MCF 10A (cell line): ENCODE measurements at regions not wholly inside any gene's neighbourhood (a gene's known extent, or its start where the extent isn't known, plus 50 kb on each side); places are given as distances from the start of the nearest gene placed in this dataset.

Experiments used
- BruUV-seq: library from RNA; stranded (reverse); fragments of 400-500 nt; replicated peaks from 2 replicates; lab custom pipeline; 2021; lab: Mats Ljungman, UMichigan
- CTCF ChIA-PET: fragments of 300-600 bp; sonication (Branson Sonifier 250); formaldehyde crosslinking; extraction: SDS; loops from one replicate; lab custom pipeline; 2021; ENCODE audit warnings: antibody characterized with exemption, inconsistent platforms; lab: Yijun Ruan, JAX
- POLR2A ChIA-PET: fragments of 300-600, 350-650 bp; sonication (Branson Sonifier 250); formaldehyde crosslinking; extraction: SDS; loops from one replicate; lab custom pipeline; 2020; ENCODE audit warnings: antibody characterized with exemption, inconsistent platforms; lab: Yijun Ruan, JAX
- DNase-seq: peaks from one replicate; pipeline ENCODE4 v3.0.0-alpha.2; 2018; ENCODE audit not compliant: unreplicated experiment
- H3K27ac Mint-ChIP-seq: one replicate; pipeline ENCODE4 v1.8.0; 2022; ENCODE audit warnings: mild to moderate bottlenecking, low read depth, mixed read lengths; ENCODE audit not compliant: unreplicated experiment
- H3K27me3 Mint-ChIP-seq: one replicate; pipeline ENCODE4 v1.8.0; 2022; ENCODE audit warnings: mixed read lengths; ENCODE audit not compliant: insufficient read depth, unreplicated experiment
- H3K36me3 Mint-ChIP-seq: one replicate; pipeline ENCODE4 v1.8.0; 2022; ENCODE audit warnings: mild to moderate bottlenecking, moderate library complexity, mixed read lengths; ENCODE audit not compliant: insufficient read depth, unreplicated experiment
- H3K4me1 Mint-ChIP-seq: one replicate; pipeline ENCODE4 v1.8.0; 2022; ENCODE audit warnings: mixed read lengths; ENCODE audit not compliant: insufficient read depth, unreplicated experiment
- H3K4me3 Mint-ChIP-seq: one replicate; pipeline ENCODE4 v1.8.0; 2022; ENCODE audit warnings: mild to moderate bottlenecking, moderate library complexity, mixed read lengths; ENCODE audit not compliant: unreplicated experiment
- H3K9me3 Mint-ChIP-seq: one replicate; pipeline ENCODE4 v1.8.0; 2022; ENCODE audit warnings: mixed read lengths; ENCODE audit not compliant: unreplicated experiment
- intact Hi-C: fragments of 100-400 bp; cut with micrococcal nuclease; formaldehyde crosslinking; loops from 2 replicates; pipeline ENCODE4 v1.14.1; 2022
- TF ChIP-seq, protein P1 (sequence below): fragments of 200-600 bp; IDR thresholded peaks from one replicate; pipeline ENCODE4 v1.8.0; 2022; ENCODE audit warnings: antibody characterized with exemption, mild to moderate bottlenecking; ENCODE audit not compliant: unreplicated experiment

GRCh38 chr2:200092235-200092634 lies 136.9 kb downstream of the MAIP1 start:
- POLR2A ChIA-PET: no interaction called here
- no TSS peak for BruUV-seq

GRCh38 chr2:200095436-200095835 lies 140.1 kb downstream of the MAIP1 start:
- TF ChIP-seq, protein P1, sequence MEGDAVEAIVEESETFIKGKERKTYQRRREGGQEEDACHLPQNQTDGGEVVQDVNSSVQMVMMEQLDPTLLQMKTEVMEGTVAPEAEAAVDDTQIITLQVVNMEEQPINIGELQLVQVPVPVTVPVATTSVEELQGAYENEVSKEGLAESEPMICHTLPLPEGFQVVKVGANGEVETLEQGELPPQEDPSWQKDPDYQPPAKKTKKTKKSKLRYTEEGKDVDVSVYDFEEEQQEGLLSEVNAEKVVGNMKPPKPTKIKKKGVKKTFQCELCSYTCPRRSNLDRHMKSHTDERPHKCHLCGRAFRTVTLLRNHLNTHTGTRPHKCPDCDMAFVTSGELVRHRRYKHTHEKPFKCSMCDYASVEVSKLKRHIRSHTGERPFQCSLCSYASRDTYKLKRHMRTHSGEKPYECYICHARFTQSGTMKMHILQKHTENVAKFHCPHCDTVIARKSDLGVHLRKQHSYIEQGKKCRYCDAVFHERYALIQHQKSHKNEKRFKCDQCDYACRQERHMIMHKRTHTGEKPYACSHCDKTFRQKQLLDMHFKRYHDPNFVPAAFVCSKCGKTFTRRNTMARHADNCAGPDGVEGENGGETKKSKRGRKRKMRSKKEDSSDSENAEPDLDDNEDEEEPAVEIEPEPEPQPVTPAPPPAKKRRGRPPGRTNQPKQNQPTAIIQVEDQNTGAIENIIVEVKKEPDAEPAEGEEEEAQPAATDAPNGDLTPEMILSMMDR: no peak
- POLR2A ChIA-PET: interaction anchor here (0.8 kb wide), 1 partner anchor 15 kb away, joined by 3 read pairs; no protein-coding TSS in a partner anchor
- CTCF ChIA-PET: no interaction called here
- H3K4me1 Mint-ChIP-seq: no peaks in the 10 kb centered on the region
- no peak for DNase-seq
- H3K9me3 Mint-ChIP-seq: no peaks in the 10 kb centered on the region
- no peaks in the 10 kb centered on the region for H3K36me3 Mint-ChIP-seq
- no peaks in the 10 kb centered on the region for H3K27me3 Mint-ChIP-seq
- BruUV-seq: no TSS peak
- intact Hi-C loops: no loop called here
- H3K27ac Mint-ChIP-seq: no peak overlapping the region
- H3K4me3 Mint-ChIP-seq: no peak overlapping the region

More at GRCh38 chr2:200092235-200092634, 136.9 kb downstream of the MAIP1 start:
- Mint-ChIP-seq H3K4me1 (peaks cover 6% of the 10 kb centered on the region), H3K27me3 (no peaks in the 10 kb centered on the region), H3K9me3 (no peaks in the 10 kb centered on the region), H3K27ac (no peak overlapping the region), H3K4me3 (no peak overlapping the region), H3K36me3 (no peaks in the 10 kb centered on the region)
- intact Hi-C loops: no loop called here
- no peak for DNase-seq
- CTCF ChIA-PET: interaction anchor here (0.7 to 1.5 kb wide), 2 partner anchors 204 to 217 kb away, joined by 4 read pairs; no protein-coding TSS in a partner anchor
- TF ChIP-seq, protein P1: no peak

DNA sequence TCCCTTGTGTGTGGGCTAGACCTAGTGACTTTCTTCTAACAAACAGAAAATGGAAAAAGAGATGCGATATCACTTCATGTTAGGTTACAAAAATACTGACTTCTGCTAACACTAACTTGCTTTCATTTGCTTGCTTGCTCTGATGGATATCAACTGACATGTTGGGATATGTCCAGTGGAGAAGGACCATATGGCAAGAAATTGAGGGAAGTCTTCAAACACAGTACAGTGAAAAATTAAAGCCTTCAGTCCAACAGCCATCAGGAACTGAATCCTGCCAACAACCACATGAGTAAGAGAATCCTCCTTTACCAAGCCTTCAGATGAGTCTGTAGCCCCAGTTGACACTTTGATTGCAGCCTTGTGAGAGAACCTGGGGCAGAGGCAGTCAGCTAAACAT lies 143.9 kb downstream of the MAIP1 start:
- ChIA-PET POLR2A (no interaction called here), CTCF (no interaction called here)
- intact Hi-C loops: no loop called here
- Mint-ChIP-seq H3K9me3 (no peaks in the 10 kb centered on the region), H3K27me3 (no peaks in the 10 kb centered on the region), H3K4me3 (no peak overlapping the region), H3K4me1 (peaks cover 4% of the 10 kb centered on the region), H3K27ac (no peak overlapping the region), H3K36me3 (no peaks in the 10 kb centered on the region)
- TF ChIP-seq, protein P1: no peak
- BruUV-seq: no TSS peak
- no peak for DNase-seq

GRCh38 chr2:200100027-200100426 lies 144.6 kb downstream of the MAIP1 start:
- peaks cover 5% of the 10 kb centered on the region for H3K4me1 Mint-ChIP-seq
- no TSS peak for BruUV-seq
- POLR2A ChIA-PET: no interaction called here

More at GRCh38 chr2:200100027-200100426, 144.6 kb downstream of the MAIP1 start:
- TF ChIP-seq, protein P1: no peak
- Mint-ChIP-seq H3K36me3 (no peaks in the 10 kb centered on the region), H3K27me3 (no peaks in the 10 kb centered on the region), H3K4me3 (no peak overlapping the region), H3K9me3 (no peaks in the 10 kb centered on the region), H3K27ac (no peak overlapping the region)
- CTCF ChIA-PET: no interaction called here
- intact Hi-C loops: no loop called here
- DNase-seq: no peak
